Adipocyte (in vitro differentiated cells): ENCODE measurements at regions not wholly inside any gene's neighbourhood (a gene's known extent, or its start where the extent isn't known, plus 50 kb on each side); places are given as distances from the start of the nearest gene placed in this dataset.
"Not testable (repeated sequence)": the region's sequence is repeated elsewhere in the genome, so short reads cannot be mapped to it uniquely, and the experiment has no call there.

Experiments used
- DNase-seq: peaks from one replicate; pipeline ENCODE4 v3.0.0-alpha.2; 2015; ENCODE audit warnings: low read depth
- H3K27me3 ChIP-seq: replicated peaks from 2 replicates; pipeline ENCODE4 v1.7.0; 2013; ENCODE audit warnings: mild to moderate bottlenecking, low read length, moderate library complexity; ENCODE audit not compliant: control insufficient read depth, insufficient read depth
- H3K36me3 ChIP-seq: 2 replicates; pipeline ENCODE4 v1.7.0; 2013; ENCODE audit warnings: low read length, mild to moderate bottlenecking, moderate library complexity; ENCODE audit not compliant: control insufficient read depth, insufficient read depth, severe bottlenecking
- H3K4me1 ChIP-seq: 2 replicates; pipeline ENCODE4 v1.7.0; 2013; ENCODE audit warnings: mild to moderate bottlenecking, low read length, moderate library complexity; ENCODE audit not compliant: control insufficient read depth, insufficient read depth
- H3K4me3 ChIP-seq: 2 replicates; pipeline ENCODE4 v1.7.0; 2013; ENCODE audit warnings: mild to moderate bottlenecking, low read length, moderate library complexity
- H3K9ac ChIP-seq: 2 replicates; pipeline ENCODE4 v1.7.0; 2013; ENCODE audit warnings: mild to moderate bottlenecking, low read length, moderate library complexity
- H3K9me3 ChIP-seq: 2 replicates; pipeline ENCODE4 v1.7.0; 2013; ENCODE audit warnings: mild to moderate bottlenecking, low read length, moderate library complexity; ENCODE audit not compliant: control insufficient read depth

DNA sequence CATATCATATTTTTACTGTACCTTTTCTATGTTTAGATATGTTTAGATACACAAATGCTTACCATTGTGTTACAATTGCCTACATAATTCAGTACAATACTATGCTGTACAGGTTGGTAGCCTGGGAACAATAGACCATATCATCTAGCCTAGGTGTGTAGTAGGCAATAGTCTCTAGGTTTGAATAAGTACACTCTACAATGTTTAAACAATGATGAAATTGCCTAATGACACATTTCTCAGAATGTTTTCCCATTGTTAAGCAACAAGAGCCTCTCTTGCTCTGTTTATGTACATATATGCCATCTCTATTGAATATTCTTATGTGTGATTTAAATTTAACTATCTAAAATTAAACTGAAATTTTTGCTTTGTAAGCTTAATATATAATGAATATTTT is 209.6 kb upstream of the ST8SIA4 start:
- DNase-seq = no peak
- H3K36me3 ChIP-seq = no peaks in the 10 kb centered on the region

DNA sequence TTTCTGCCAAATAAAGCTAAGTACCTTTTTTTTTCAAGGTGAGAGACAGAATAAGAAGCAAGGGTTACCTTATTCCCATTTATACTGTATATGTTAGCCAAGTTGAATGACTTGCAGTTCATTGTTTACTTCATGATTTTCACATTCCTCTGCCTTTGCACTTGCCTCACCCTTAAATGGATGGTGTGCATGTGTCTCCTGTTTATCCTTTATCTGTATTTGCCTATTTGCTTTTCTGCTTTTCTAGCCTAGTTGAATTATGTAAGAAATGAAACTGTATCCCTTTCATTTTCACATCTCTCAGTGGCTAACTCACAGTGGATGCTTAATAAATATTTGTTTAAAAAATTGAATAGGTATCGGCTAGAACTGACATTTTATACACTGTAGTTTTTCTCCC is 200.8 kb upstream of the ST8SIA4 start:
- DNase-seq = no peak
- Histone ChIP-seq H3K36me3 (no peaks in the 10 kb centered on the region), H3K27me3 (no peaks in the 10 kb centered on the region), H3K4me3 (no peak overlapping the region), H3K9me3 (peaks cover 4% of the 10 kb centered on the region), H3K9ac (no peak overlapping the region), H3K4me1 (no peaks in the 10 kb centered on the region)

More for the DNA sequence above, 209.6 kb upstream of the ST8SIA4 start:
- H3K27me3 ChIP-seq = no peaks in the 10 kb centered on the region
- no peaks in the 10 kb centered on the region for H3K4me1 ChIP-seq
- H3K4me3 ChIP-seq = no peak overlapping the region
- H3K9ac ChIP-seq = no peak overlapping the region
- H3K9me3 ChIP-seq = no peaks in the 10 kb centered on the region

GRCh38 chr5:101102506-101102905 is 199.4 kb upstream of the ST8SIA4 start:
- Histone ChIP-seq H3K4me1 (no peaks in the 10 kb centered on the region), H3K9me3 (peaks cover 4% of the 10 kb centered on the region), H3K27me3 (no peaks in the 10 kb centered on the region), H3K9ac (no peak overlapping the region), H3K4me3 (no peak overlapping the region), H3K36me3 (no peaks in the 10 kb centered on the region)
- no peak for DNase-seq

- DNase-seq = no peak
Measured at GRCh38 chr5:101091902-101092301, 188.8 kb upstream of the ST8SIA4 start.

GRCh38 chr5:101084353-101084752 is 181.3 kb upstream of the ST8SIA4 start:
- Histone ChIP-seq H3K4me1 (peaks cover 13% of the 10 kb centered on the region), H3K9ac (no peak overlapping the region), H3K9me3 (no peaks in the 10 kb centered on the region), H3K36me3 (no peaks in the 10 kb centered on the region), H3K27me3 (no peaks in the 10 kb centered on the region), H3K4me3 (no peak overlapping the region)
- no peak for DNase-seq

More at GRCh38 chr5:101091902-101092301, 188.8 kb upstream of the ST8SIA4 start:
- H3K4me3 ChIP-seq = no peak overlapping the region
- no peak overlapping the region for H3K9ac ChIP-seq
- H3K36me3 ChIP-seq = no peaks in the 10 kb centered on the region
- peaks cover 5% of the 10 kb centered on the region for H3K4me1 ChIP-seq
- H3K9me3 ChIP-seq = no peaks in the 10 kb centered on the region
- no peaks in the 10 kb centered on the region for H3K27me3 ChIP-seq

GRCh38 chr5:101080462-101081240 is 177.6 kb upstream of the ST8SIA4 start:
- H3K4me1 ChIP-seq = peaks cover 13% of the 10 kb centered on the region
- peak overlapping the region; percentile 15 for H3K4me3 ChIP-seq
- H3K9me3 ChIP-seq = peaks cover 3% of the 10 kb centered on the region
- H3K36me3 ChIP-seq = no peaks in the 10 kb centered on the region
- no peak overlapping the region for H3K9ac ChIP-seq
- DNase-seq = no peak
- H3K27me3 ChIP-seq = no peaks in the 10 kb centered on the region

- Histone ChIP-seq H3K9ac (no peak overlapping the region), H3K4me1 (no peaks in the 10 kb centered on the region)
- DNase-seq = no peak
Measured at GRCh38 chr5:101068298-101068697, 165.2 kb upstream of the ST8SIA4 start.

DNA sequence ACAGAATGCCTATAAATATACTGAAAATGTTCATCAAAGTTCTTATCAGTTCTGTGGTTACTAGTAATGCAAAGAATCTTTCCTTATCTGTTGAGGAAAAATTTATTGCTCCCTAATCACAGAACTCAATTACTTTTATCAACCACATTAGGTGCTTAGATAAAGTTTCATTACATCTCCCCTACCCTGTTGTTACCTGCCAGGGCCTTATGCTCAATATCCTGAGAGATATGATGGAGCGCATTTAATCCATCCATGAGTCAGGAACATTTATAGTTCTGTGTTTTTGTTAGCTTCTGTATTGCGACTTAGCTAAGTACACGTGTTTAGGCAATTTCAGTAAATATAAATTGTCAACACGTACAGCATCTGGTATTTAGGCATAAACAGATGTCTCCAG is 164.3 kb upstream of the ST8SIA4 start:
- DNase-seq = no peak
- peaks cover 7% of the 10 kb centered on the region for H3K9me3 ChIP-seq
- H3K9ac ChIP-seq = no peak overlapping the region
- no peak overlapping the region for H3K4me3 ChIP-seq
- H3K27me3 ChIP-seq = no peaks in the 10 kb centered on the region
- no peaks in the 10 kb centered on the region for H3K4me1 ChIP-seq
- H3K36me3 ChIP-seq = no peaks in the 10 kb centered on the region

More at GRCh38 chr5:101068298-101068697, 165.2 kb upstream of the ST8SIA4 start:
- H3K36me3 ChIP-seq = no peaks in the 10 kb centered on the region
- no peaks in the 10 kb centered on the region for H3K27me3 ChIP-seq
- H3K9me3 ChIP-seq = peaks cover under 1% of the 10 kb centered on the region
- no peak overlapping the region for H3K4me3 ChIP-seq

DNA sequence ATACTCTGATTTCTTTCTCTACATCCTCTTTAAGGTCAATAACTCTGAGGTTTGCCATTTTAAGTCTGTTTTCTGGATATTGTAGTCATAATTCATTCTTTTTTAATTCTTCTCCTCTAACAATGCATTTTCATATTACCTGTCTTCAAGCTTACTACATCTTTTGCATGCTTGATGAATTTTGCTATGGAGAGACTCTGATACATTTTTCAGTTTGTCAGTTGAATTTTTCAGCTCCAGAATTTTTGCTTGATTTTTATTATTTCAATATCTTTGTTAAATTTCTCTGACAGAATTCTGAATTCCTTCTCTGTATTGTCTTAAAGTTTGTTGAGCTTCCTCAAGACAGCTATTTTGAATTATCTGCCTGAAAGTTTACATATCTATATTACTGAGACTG is 159.8 kb upstream of the ST8SIA4 start:
- H3K4me1 ChIP-seq = no peaks in the 10 kb centered on the region
- peaks cover 7% of the 10 kb centered on the region for H3K9me3 ChIP-seq
- H3K4me3 ChIP-seq = no peak overlapping the region
- no peaks in the 10 kb centered on the region for H3K27me3 ChIP-seq
- no peak for DNase-seq
- no peaks in the 10 kb centered on the region for H3K36me3 ChIP-seq
- no peak overlapping the region for H3K9ac ChIP-seq

DNA sequence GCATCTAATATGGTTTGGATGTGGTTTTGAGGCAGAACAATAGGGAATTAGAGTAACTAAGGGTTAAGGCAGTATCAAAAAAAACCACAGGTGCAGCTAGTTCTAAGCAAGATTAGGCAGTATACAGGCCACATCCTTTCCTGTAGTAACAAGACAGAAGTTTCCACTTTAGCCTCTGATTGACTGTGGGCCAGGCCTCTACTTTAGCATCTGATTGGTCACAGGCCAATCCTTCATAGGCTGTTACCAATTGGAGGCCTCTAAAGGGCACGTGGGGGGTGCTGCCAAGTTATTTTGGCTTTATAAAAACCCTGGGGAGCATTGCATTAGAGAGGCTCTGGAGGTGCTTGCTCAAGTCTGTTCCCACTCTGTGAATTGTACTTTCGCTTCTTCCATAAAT is 144.1 kb upstream of the ST8SIA4 start:
- no peak for DNase-seq
- H3K36me3 ChIP-seq = no peaks in the 10 kb centered on the region
- H3K9ac ChIP-seq = no peak overlapping the region
- H3K4me3 ChIP-seq = no peak overlapping the region
- no peaks in the 10 kb centered on the region for H3K4me1 ChIP-seq
- H3K9me3 ChIP-seq = no peaks in the 10 kb centered on the region
- no peaks in the 10 kb centered on the region for H3K27me3 ChIP-seq

- Histone ChIP-seq H3K4me3 (no peak overlapping the region), H3K27me3 (no peaks in the 10 kb centered on the region), H3K9me3 (no peaks in the 10 kb centered on the region), H3K9ac (no peak overlapping the region), H3K36me3 (no peaks in the 10 kb centered on the region), H3K4me1 (no peaks in the 10 kb centered on the region)
- peak; percentile 34 for DNase-seq
Measured at GRCh38 chr5:101045689-101046088, 142.6 kb upstream of the ST8SIA4 start.

GRCh38 chr5:101040002-101040401 is 136.9 kb upstream of the ST8SIA4 start:
- H3K9ac ChIP-seq, H3K27me3 ChIP-seq, H3K4me1 ChIP-seq, DNase-seq, H3K4me3 ChIP-seq, H3K9me3 ChIP-seq, H3K36me3 ChIP-seq: not testable (repeated sequence)
